HG03457 (cell line): ENCODE measurements at regions not wholly inside any gene's neighbourhood (a gene's known extent, or its start where the extent isn't known, plus 50 kb on each side); places are given as distances from the start of the nearest gene placed in this dataset.
"Not testable (repeated sequence)": the region's sequence is repeated elsewhere in the genome, so short reads cannot be mapped to it uniquely, and the experiment has no call there.

Experiments used
- ATAC-seq: cut with Tn5 transposase; IDR thresholded peaks from one replicate; pipeline ENCODE4 v1.9.1; 2021; ENCODE audit warnings: moderate number of reproducible peaks; ENCODE audit not compliant: unreplicated experiment

DNA sequence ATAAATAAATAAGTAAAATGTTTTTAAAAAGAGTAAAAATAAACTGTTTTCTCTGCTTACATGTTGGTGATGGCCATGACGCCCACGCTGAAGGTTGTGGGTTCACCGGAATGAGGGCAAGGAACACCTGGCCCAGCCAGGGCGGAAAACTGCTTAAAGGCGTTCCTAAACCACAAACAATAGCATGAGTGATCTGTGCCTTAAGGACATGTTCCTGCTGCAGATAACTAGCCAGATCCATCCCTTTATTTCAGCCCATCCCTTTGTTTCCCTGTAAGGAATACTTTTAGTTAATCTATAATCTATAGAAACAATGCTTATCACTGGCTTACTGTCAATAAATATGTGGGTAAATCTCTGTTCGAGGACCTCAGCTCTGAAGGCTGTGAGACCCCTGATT is 63.3 kb upstream of the CEP78 start:
- not testable (repeated sequence) for ATAC-seq

DNA sequence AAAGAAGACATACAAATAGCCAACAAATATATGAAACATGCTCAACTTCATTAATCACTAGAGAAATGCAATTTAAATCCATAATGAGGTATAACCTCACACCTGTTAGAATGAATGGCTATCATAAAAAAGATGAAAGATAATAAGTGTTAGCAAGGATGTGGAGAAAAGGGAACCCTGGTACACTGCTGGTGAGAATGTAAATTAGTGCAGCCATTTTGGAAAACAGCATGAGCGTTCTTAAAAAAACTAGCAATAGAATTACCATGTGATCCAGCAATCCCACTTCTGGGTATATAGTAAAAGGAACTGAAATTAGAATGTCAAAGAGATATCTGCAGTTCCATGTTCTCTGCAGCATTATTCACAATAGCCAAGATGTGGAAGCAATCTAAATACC is 64.2 kb upstream of the CEP78 start:
- no peak for ATAC-seq

DNA sequence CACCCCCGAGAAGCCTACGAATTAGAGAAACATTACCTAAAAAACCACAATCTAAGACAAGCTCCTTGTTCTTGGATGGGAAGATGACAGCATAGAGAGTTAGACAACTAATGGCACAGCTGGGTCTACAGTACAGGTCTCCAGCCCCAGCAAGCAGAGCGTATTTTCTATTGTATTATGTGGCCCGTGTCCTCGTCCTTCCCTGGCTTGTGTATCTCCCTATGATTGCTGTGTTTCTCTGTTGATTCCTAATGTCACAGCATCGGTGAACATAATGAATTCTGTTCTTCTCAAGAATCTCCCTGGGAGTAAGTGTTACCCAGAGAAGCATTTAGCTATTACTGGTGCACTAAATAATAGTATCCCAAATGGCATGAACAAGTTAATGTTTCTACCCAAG is 66.8 kb upstream of the CEP78 start:
- no peak for ATAC-seq

DNA sequence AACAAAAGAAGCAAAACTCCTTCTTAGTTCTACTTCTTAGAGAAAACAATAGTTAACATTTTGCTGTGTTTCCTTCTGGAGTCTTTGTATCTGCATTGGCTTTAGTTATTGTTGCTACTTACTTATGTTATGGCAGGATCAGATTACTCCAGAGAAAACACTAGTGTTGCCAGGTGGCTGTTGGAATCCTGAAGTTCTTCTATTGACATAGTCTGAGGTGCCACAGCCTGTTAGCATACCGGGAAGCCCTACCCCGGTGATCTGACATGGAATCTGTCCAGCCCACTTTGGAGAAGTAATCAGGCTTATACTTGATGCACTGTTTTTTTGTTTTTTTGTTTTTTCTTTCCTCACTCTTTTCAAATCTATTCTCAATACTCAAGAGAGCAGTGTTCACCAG is 68.5 kb upstream of the CEP78 start:
- ATAC-seq: no peak

DNA sequence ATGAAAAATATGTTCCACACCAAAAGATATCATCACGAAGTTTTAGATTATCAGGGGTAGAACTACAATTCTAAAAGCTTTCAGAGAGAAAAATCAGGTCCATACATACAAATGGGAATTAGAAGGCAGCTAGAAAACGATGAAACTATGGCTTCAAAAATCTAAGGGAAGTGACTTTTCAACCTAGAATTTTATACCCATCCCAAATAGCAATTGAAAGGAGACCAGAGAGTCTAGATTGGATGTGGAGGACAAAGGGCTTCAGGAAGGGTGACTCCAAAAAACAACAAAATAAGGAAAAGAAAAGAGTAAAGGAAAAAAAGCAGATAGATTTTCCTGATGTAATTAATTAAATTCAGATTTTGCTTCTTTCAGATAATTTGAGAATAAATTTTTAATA is 72.0 kb upstream of the CEP78 start:
- no peak for ATAC-seq

DNA sequence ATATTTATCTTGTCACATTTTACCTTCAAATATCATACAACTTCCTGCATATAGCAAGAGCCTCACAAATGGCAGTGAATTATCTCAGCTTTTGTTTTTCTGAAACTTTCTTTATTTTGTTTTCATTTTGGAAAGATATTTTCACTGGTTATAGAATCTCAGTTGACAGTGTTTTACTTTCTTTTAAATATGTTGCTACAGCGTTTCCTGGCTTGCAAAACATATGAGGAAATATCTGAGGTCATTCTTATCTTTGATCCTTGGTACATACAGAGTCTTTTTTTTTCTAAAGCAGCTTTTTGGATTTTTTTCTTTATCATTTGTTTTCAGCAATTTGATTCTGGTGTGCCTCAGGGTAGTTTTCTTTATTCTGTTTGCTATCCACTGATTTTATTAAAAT is 77.6 kb upstream of the CEP78 start:
- no peak for ATAC-seq

DNA sequence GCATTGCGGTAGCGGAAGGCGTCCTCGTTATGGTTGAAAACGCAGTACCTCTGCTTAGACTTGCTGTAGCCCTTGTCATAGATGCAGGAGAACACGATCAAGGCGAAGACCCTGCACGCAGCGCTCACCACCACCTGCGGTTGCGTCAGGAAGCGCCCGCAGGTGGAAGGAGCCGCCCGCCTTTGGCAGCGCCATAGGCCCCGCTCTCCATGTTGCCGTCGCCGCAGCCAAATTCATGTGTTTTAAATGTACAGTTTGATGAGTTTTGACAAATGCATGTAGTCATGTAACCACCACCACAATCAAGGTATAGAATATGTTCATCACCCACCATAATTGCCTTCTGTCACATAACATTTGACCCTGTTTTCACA is 84.9 kb upstream of the CEP78 start:
- no peak for ATAC-seq

DNA sequence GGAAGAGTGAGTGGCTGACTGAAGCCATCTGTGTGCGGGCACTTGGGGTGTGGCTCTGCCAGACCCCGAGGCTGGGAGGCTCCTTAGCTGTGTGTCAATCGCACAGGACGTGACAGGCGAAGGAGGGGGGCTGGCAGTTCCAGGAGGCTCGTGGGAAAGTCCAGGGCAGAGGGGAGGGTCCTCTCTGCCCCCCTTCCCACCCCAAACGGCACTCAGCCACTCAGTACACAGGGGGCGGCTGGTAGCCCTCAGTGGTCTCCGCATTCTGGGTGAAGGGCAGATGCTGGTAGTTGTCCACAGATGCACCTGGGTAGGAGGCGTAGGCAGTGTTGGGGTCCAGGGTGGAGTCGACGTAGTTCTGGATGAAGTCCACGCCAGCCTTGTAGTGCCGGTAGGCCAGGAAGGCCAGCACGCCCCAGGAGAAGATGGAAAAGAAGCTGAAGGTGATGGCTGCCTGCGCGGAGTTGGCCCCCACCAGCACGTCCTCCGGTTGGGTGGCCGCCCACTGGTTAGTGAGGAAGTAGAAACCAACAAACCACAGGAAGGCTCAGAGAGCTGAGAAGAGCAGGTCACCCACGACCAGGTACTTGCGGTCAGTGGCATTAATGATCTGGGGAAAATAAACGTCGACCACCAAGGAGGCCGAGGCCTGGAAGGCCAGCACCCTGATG is 85.4 kb upstream of the CEP78 start:
- no peak for ATAC-seq

DNA sequence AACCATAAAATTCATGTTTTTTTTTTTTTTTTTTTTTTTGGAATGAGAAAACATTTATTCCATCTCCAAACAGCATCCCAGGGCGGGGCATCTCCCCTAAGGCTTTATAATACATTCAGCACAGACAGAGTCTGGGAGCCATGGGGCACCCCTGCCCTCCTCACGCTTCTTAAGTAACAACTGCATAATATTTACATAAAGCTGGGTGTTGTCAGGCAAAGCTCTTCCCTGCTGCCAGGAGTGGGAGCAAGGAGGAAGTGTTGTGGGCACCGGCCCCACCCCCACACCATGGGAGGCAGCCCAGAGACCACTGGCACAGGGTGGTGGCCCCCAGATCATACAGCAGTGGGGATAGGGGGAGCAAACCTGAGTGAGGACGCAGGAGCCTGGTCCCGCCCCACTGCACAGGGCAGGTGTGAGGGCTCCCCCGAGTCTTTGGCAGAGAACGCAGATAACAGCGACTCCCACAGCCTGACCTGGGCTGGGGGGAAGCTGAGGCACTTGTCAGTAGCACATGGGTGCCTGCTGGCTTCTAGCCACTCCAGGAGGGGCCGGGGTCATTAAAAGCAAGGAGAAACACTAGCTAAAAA is 86.1 kb upstream of the CEP78 start:
- ATAC-seq: no peak

DNA sequence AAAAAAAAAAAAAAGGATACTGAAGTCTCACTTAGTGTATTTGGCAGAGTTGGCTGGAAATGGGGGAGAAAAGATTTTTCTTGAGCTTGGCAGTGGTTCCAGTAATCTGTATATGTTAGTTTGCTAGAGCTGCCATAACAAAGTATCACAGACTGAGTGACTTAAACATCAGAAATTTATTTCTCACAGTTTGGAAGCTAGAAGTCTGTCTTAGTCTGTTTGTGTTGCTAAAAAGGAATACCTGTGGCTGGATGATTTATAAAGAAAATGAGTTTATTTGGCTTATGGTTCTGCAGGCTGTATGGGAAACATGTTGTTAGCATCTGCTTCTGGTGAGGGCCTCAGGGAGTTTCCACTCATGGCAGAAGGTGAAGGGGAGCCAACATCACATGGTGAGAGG is 89.6 kb upstream of the CEP78 start:
- no peak for ATAC-seq

DNA sequence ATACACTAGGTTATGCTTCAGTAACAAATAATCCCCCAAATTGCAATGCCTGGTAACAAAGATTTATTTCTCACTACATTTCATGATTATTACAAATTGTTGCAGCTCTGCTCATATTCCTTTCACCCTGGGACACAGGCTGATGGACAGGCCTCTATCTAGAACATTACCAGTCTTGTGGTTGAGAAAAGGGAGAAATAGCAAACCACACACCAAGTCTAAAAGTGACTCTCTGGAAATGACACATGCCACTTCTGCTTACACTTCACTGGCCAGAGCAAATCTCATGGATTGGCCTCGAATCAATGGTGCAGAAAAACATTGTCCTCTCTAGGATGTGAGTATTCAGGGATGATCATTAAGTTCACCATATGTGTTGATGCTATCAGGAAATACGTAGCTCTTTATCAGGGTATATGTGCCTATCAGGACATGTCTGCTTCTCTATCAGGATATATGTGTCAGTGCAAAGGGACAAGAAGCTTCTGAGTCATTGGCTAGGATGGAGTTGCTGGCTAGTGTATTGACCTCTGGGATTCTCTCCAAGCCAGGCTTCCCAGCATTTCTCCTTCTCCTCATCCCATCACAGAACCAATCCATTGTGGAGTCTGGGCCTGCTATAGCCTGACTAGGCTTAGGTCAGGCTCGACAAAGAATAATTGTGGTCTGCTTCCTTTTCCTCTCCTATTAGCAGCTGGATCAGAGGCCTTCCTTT is 91.1 kb upstream of the CEP78 start:
- ATAC-seq: no peak

DNA sequence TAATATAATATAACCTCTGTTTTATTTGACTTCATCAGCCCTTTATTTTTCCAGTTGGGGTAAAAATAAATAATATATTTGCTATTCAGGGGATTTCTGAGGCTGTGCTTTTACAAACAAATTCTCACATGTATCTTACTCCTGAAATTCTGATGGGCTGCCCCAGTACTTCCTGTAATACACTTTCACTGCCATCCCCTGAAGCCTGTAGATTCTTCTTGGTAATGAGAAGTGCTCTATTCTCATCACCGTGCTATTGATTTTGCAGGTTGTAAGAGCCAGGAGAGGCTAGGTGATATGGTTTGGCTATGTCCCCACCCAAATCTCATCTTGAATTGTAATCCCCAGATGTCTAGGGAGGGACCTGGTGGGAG is 91.9 kb upstream of the CEP78 start:
- ATAC-seq: no peak

DNA sequence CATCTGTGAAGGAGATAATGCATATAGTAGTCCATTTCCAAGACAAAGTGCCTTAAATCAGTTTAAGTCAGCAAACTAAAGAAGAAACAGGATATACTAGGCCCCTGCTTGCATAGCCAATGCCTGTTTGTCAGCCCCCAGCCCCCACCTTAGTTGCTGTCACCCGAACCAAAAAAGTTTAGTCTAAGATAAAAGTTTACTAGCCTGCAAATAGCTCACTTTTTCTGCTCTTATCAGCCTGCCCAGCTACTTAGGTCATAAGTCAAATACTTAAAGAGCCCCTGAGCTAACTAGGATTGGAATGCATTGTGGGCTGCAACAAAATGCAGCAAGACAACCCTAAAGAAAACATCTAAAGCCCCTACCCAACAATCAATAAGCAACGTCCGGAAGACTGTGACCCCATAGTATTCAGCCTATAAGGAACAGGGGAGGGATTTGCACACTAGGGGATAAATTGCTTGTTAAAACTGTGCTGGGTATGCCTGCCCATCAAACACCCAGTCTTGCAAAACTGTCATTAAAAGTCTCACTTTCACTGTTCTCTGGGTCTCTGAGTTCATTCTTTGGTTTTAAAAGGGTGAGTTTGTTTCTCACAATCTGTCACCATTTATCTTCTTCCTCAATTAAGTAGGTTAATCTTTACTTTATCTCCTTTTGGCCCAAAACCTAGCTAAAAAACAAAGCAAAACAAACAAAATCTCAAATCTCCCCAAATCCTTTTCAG is 92.4 kb upstream of the CEP78 start:
- ATAC-seq: no peak

DNA sequence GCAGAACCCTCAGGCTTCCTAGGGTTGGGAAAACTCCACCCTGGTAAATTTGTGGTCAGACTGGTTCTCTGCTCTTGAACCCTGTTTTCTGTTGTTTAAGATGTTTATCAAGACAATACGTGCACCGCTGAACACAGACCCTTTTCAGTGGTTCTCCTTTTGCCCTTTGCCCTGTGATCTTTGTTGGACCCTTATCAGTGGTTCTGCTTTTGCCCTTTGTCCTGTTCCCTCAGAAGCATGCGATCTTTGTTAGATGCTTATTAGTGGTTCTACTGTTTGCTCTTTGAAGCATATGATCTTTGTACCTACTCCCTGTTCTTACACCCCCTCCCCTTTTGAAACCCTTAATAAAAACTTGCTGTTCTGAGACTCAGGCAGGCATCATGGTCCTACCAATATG is 93.6 kb upstream of the CEP78 start:
- not testable (repeated sequence) for ATAC-seq

DNA sequence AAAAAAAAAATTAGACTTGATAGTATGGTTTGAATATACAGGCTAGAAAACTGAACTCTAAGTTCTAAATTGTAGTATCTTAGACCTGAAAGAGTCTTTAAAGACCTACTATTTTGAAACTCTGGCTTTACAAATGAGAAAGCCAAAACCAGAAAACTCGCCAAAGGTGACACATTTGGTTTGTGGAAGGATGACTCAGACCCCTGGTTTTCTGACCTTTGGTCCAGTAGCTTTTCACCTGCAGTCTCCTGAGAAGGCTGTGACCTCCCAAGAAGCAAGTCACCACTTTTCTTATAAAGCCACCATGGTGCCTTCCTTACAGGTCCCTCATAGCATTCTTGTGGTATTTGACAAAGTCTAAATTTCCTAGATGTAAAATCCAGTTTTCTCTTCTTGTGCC is 102.1 kb upstream of the CEP78 start:
- ATAC-seq: no peak

DNA sequence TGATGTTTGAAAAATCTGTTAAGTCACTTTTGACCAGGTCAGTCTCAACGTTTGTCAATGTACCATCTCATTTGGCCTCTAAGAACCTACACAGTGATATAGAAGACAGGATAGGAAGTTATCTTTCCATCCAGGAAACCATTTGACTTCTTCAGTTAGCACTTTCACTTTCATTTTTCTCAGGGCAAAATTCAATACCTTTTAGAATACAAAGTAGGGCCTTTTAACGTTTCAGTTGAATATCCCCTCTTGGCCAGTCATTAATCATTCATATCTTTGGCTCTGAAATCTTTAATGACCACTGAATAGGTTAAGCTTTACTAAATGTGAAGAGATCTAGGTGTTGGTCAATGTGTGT is 101.1 kb upstream of the GNAQ start:
- no peak for ATAC-seq

DNA sequence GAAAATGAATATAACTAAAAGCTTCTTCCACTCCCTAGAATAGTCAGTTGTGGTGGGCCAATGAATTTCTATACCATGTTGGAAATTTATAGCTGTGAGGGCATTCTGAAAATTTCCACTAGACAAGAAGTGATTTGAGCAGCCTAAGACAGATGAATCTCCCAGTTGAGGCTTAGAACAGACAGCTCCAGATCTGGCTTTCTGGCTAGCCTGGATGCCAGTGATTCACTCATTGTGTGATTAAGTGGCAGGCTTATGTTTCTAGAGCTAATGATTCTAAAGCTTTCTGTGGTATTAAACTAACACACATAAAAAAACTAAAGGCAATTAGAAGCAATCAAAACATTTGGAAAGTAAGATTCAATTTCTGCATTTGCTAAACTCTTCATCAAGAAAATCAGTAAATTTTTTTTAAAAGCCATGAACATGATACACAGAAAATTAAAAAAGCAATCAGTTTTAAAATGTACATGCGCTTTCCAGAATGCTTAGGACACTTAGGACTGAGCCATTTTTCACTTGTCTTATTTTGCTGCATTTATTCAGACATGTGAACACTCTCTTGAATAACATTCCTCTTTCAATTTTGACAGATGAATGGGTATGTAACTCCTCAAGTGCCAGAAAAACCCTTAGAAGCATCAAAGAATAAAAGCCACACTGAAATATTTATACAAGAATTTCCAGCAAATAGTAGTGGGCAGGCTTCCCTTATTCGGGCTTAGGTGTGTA is 100.5 kb upstream of the GNAQ start:
- no peak for ATAC-seq

DNA sequence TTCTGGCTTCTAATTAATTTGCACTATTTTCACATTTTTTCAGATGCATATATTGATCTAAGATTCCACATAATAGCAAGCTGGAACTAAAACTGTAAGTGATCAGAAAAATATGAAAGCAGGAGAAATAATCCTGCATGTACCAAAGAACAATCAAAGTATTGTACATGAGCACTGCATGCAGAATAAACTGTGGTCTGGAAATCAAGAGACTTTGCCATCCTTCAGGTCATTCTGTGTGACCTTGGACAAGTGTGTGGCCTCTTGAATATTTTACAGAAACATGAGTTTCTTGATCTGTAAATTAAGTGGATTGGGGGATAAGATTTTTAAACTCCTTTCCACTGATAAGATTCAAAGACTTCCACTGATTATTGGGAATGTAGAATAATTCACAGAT is 99.2 kb upstream of the GNAQ start:
- ATAC-seq: no peak

DNA sequence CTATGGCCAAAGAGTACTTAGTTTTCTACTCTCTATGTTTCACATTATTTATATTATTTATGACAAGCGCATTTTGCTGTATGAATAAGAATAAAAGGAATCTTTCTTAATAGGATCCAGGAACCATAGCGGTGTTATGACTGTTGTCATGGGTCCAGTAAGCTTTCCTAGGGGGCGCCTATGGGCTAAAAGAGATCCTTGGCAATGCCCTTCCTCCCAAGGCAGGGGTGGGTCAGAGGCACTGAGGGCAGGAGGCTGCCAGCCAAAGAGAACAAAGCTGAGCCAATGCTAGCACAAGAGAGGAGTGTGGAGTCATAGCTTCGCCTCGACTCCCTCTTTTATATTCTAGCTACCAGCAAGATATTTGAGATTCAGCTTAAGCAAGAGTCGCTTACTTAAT is 98.4 kb upstream of the GNAQ start:
- ATAC-seq: no peak

DNA sequence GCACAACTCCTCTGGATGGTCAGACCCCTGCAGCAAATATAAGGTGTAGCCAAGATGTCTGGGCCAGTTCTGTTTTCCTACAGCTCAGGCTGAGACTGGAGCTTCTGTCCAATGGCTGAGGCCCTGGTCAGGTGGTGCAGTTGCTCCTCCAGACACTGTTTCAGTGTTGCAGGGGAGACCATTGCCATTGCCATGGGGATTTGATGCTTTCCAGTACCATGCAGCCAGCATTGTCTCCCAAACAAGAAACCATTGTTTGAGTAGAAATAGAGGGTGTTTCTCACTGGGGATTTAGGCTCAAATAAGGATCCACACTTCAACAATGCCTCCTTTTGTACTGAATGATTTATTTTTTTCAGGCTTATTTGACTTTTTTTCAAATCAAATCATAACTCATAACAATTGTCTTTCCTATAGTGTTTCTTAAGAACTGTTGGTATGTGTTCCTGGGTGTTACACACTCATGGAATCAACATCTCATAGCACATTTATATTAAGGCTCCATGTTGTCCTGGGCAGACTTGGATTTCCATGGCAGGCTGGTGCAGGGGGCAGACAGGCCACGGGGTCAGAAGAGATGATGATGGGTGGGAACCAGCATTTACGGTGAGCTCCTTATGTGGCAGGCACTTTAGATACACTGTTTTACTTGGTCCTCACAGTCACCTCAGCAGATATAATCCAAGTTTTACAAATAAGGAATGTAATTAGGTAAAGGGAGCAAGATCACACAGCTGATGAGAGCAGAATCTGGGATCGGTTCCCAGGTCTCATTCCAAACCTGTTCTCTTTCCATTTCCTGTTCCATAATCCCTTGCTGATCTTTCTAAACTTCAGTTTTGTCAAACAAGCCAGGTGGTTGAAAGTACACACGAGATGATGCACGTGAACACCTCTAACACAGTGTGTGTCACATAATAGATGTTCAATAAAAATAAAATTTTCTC is 95.9 kb upstream of the GNAQ start:
- no peak for ATAC-seq
